Nephron progenitor cell (in vitro differentiated cells): ENCODE measurements at regions not wholly inside any gene's neighbourhood (a gene's known extent, or its start where the extent isn't known, plus 50 kb on each side); places are given as distances from the start of the nearest gene placed in this dataset.
"Not testable (repeated sequence)": the region's sequence is repeated elsewhere in the genome, so short reads cannot be mapped to it uniquely, and the experiment has no call there.

ENCODE experiments used
- DNase-seq: peaks from one replicate; pipeline ENCODE4 v3.0.0; 2021
- H3K27ac Mint-ChIP-seq: 2 replicates; pipeline ENCODE4 v1.8.0; 2021; ENCODE audit warnings: mild to moderate bottlenecking, moderate library complexity, mixed read lengths
- H3K27me3 Mint-ChIP-seq: 2 replicates; pipeline ENCODE4 v1.8.0; 2021; ENCODE audit warnings: mild to moderate bottlenecking, low read depth, mixed read lengths; ENCODE audit not compliant: poor library complexity
- H3K36me3 Mint-ChIP-seq: 2 replicates; pipeline ENCODE4 v1.8.0; 2021; ENCODE audit warnings: low read depth, mixed read lengths
- H3K4me1 Mint-ChIP-seq: 2 replicates; pipeline ENCODE4 v1.8.0; 2021; ENCODE audit warnings: mixed read lengths
- H3K4me3 Mint-ChIP-seq: 2 replicates; pipeline ENCODE4 v1.8.0; 2021; ENCODE audit warnings: mild to moderate bottlenecking, moderate library complexity, mixed read lengths
- H3K9me3 Mint-ChIP-seq: 2 replicates; pipeline ENCODE4 v1.8.0; 2021; ENCODE audit warnings: mild to moderate bottlenecking, moderate library complexity, mixed read lengths
- CTCF ChIP-seq: fragments of 200-600 bp; sonication (generic); IDR thresholded peaks from 2 replicates; pipeline ENCODE4 v1.5.0; 2021; ENCODE audit warnings: antibody characterized with exemption

GRCh38 chr14:65170768-65171507 lies 68.6 kb upstream of the MAX start:
- H3K9me3 Mint-ChIP-seq = peaks cover 4% of the 10 kb centered on the region
- H3K27me3 Mint-ChIP-seq = peaks cover 4% of the 10 kb centered on the region
- peak; percentile 19 for TF ChIP-seq CTCF
- H3K27ac Mint-ChIP-seq = peak overlapping the region; percentile 17
- peaks cover 3% of the 10 kb centered on the region for H3K36me3 Mint-ChIP-seq
- H3K4me3 Mint-ChIP-seq = peak overlapping the region; percentile 72
- peak; percentile 58 for DNase-seq
- H3K4me1 Mint-ChIP-seq = peaks cover 28% of the 10 kb centered on the region

GRCh38 chr14:65173973-65174693 lies 71.8 kb upstream of the MAX start:
- Mint-ChIP-seq H3K27me3 (peaks cover 8% of the 10 kb centered on the region), H3K27ac (no peak overlapping the region), H3K4me1 (peaks cover 28% of the 10 kb centered on the region), H3K36me3 (peaks cover 3% of the 10 kb centered on the region), H3K9me3 (no peaks in the 10 kb centered on the region), H3K4me3 (peak overlapping the region; percentile 48)
- peak; percentile 41 for DNase-seq
- no peak for TF ChIP-seq CTCF

GRCh38 chr14:65174783-65175182 lies 72.5 kb upstream of the MAX start:
- no peak for TF ChIP-seq CTCF
- peaks cover 8% of the 10 kb centered on the region for H3K27me3 Mint-ChIP-seq
- DNase-seq = no peak

DNA sequence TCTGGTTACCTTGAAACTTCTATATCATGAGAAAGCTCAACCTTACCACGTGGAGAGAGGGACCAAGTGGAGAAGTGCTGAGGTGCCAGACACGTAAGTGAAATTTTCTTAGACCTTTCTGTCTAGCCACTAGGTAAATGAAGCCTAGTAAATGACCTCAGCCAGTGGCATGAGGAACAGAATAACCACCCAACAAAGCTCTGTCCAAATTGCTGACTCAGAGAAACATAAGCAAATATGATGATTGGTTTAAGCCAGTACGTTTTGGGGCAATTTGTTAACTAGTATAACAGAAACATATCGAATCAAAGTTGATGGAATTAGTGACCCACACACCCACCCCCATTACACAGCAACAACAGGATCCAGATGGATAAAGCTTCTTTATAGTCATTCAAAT lies 75.2 kb upstream of the MAX start:
- DNase-seq = no peak
- Mint-ChIP-seq H3K27ac (no peak overlapping the region), H3K4me3 (no peak overlapping the region), H3K4me1 (peaks cover 15% of the 10 kb centered on the region), H3K36me3 (peaks cover 8% of the 10 kb centered on the region), H3K27me3 (peaks cover 14% of the 10 kb centered on the region), H3K9me3 (peaks cover 14% of the 10 kb centered on the region)
- no peak for TF ChIP-seq CTCF

More at GRCh38 chr14:65174783-65175182, 72.5 kb upstream of the MAX start:
- H3K36me3 Mint-ChIP-seq = peaks cover 3% of the 10 kb centered on the region
- H3K9me3 Mint-ChIP-seq = no peaks in the 10 kb centered on the region
- H3K4me3 Mint-ChIP-seq = no peak overlapping the region
- no peak overlapping the region for H3K27ac Mint-ChIP-seq
- H3K4me1 Mint-ChIP-seq = peaks cover 28% of the 10 kb centered on the region

- H3K27ac Mint-ChIP-seq, DNase-seq, H3K4me3 Mint-ChIP-seq: not testable (repeated sequence)
- peaks cover 11% of the 10 kb centered on the region for H3K4me1 Mint-ChIP-seq
- peaks cover 10% of the 10 kb centered on the region for H3K27me3 Mint-ChIP-seq
- H3K36me3 Mint-ChIP-seq = peaks cover 11% of the 10 kb centered on the region
- peaks cover 19% of the 10 kb centered on the region for H3K9me3 Mint-ChIP-seq
These were observed 76.9 kb upstream of the MAX start for GRCh38 chr14:65179231-65179630.

- Mint-ChIP-seq H3K27ac (no peak overlapping the region), H3K36me3 (peaks cover 11% of the 10 kb centered on the region), H3K4me3 (no peak overlapping the region), H3K27me3 (peaks cover 10% of the 10 kb centered on the region), H3K4me1 (peaks cover 13% of the 10 kb centered on the region), H3K9me3 (peaks cover 19% of the 10 kb centered on the region)
- DNase-seq = no peak
- no peak for TF ChIP-seq CTCF
These were observed 77.8 kb upstream of the MAX start for GRCh38 chr14:65179918-65180724.
